A673 (cell line): ENCODE measurements at regions not wholly inside any gene's neighbourhood (a gene's known extent, or its start where the extent isn't known, plus 50 kb on each side); places are given as distances from the start of the nearest gene placed in this dataset.
"Not testable (repeated sequence)": the region's sequence is repeated elsewhere in the genome, so short reads cannot be mapped to it uniquely, and the experiment has no call there.

Experiments
- CTCF ChIP-seq: fragments of 300-800, 200-600 bp; sonication (generic); conservative IDR thresholded peaks from 2 replicates; pipeline ENCODE4 v1.5.1; 2017; ENCODE audit warnings: low read depth, mild to moderate bottlenecking, antibody characterized with exemption, low read length, moderate library complexity, mixed read lengths
- EZH2 ChIP-seq: fragments of 200-600 bp; sonication (generic); IDR thresholded peaks from 2 replicates; pipeline ENCODE4 v1.6.1; 2017; ENCODE audit warnings: borderline replicate concordance, low read depth, mild to moderate bottlenecking, mixed read lengths, antibody characterized with exemption, low read length; ENCODE audit not compliant: poor library complexity, severe bottlenecking

DNA sequence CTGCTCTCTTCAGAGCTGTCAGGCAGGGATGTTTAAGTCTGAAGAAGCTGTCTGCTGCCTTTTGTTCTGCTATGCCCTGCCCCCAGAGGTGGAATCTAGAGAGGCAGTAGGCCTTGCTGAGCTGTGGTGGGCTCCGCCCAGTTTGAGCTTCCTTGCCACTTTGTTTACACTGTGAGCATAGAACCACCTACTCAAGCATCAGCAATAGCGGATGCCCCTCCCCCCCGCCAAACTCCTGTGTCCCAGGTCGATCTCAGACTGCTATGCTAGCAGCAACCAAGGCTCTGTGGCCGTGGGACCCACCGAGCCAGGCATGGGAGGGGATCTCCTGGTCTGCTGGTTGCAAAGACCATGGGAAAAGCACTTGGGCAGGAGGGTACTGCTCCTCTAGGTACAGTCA, 140.5 kb upstream of the PLXNC1 start:
- TF ChIP-seq CTCF, EZH2: not testable (repeated sequence)
